KMS-11 (cell line): ENCODE measurements at regions not wholly inside any gene's neighbourhood (a gene's known extent, or its start where the extent isn't known, plus 50 kb on each side); places are given as distances from the start of the nearest gene placed in this dataset.
"Not testable (repeated sequence)": the region's sequence is repeated elsewhere in the genome, so short reads cannot be mapped to it uniquely, and the experiment has no call there.

Source experiments
- H2AFZ ChIP-seq: fragments of 200-600 bp; sonication (generic); 2 replicates; pipeline ENCODE4 v1.6.1; 2016; ENCODE audit warnings: antibody characterized with exemption, mixed run types, low read depth
- H3K27ac ChIP-seq: fragments of 200-600 bp; sonication (generic); 2 replicates; pipeline ENCODE4 v1.6.1; 2016; ENCODE audit warnings: mild to moderate bottlenecking, mixed run types
- H3K27me3 ChIP-seq: fragments of 200-600 bp; sonication (generic); 2 replicates; pipeline ENCODE4 v1.6.1; 2017; ENCODE audit warnings: mild to moderate bottlenecking, low read depth, mixed run types, moderate library complexity; ENCODE audit not compliant: insufficient read depth
- H3K36me3 ChIP-seq: fragments of 200-600 bp; sonication (generic); 2 replicates; pipeline ENCODE4 v1.6.1; 2017; ENCODE audit warnings: mild to moderate bottlenecking, mixed run types; ENCODE audit not compliant: insufficient read depth
- H3K4me1 ChIP-seq: fragments of 200-600 bp; sonication (generic); 2 replicates; pipeline ENCODE4 v1.6.1; 2016; ENCODE audit warnings: mild to moderate bottlenecking, low read depth, mixed run types; ENCODE audit not compliant: poor library complexity, severe bottlenecking
- H3K4me2 ChIP-seq: fragments of 200-600 bp; sonication (generic); 2 replicates; pipeline ENCODE4 v1.7.0; 2016; ENCODE audit warnings: mild to moderate bottlenecking, mixed run types
- H3K4me3 ChIP-seq: fragments of 200-600 bp; sonication (generic); IDR thresholded peaks from 2 replicates; pipeline ENCODE4 v1.6.1; 2017; ENCODE audit warnings: low read depth, low read length, mixed read lengths; ENCODE audit not compliant: insufficient read depth
- H3K79me2 ChIP-seq: fragments of 200-600 bp; sonication (generic); 2 replicates; pipeline ENCODE4 v1.6.1; 2016; ENCODE audit warnings: low read depth, mixed run types; ENCODE audit not compliant: insufficient read depth
- H3K9ac ChIP-seq: fragments of 200-600 bp; sonication (generic); 2 replicates; pipeline ENCODE4 v1.6.1; 2016; ENCODE audit warnings: mild to moderate bottlenecking, mixed run types
- H4K20me1 ChIP-seq: fragments of 200-600 bp; sonication (generic); 2 replicates; pipeline ENCODE4 v1.6.1; 2016; ENCODE audit warnings: mild to moderate bottlenecking, mixed run types; ENCODE audit not compliant: insufficient read depth
- CTCF ChIP-seq: fragments of 200-600 bp; sonication (generic); conservative IDR thresholded peaks from 2 replicates; pipeline ENCODE4 v1.6.1; 2017; ENCODE audit warnings: low read depth, mild to moderate bottlenecking, antibody characterized with exemption, low read length, moderate library complexity, mixed read lengths

- Histone ChIP-seq H3K4me2 (no peak overlapping the region), H4K20me1 (no peaks in the 10 kb centered on the region), H3K36me3 (no peaks in the 10 kb centered on the region), H3K4me3 (no peak overlapping the region), H3K4me1 (no peaks in the 10 kb centered on the region), H3K27ac (no peak overlapping the region), H3K27me3 (peaks cover 2% of the 10 kb centered on the region; the same call in 1 of the 2 replicates), H3K9ac (no peak overlapping the region), H2AFZ (no peak overlapping the region), H3K79me2 (no peaks in the 10 kb centered on the region)
- no peak for TF ChIP-seq CTCF
Measured at GRCh38 chr22:26968859-26969523, 311.6 kb downstream of the MIAT start.

GRCh38 chr22:26970809-26971394 lies 313.5 kb downstream of the MIAT start:
- Histone ChIP-seq H3K4me3 (no peak overlapping the region), H2AFZ (no peak overlapping the region), H3K27me3 (peaks cover 2% of the 10 kb centered on the region; the same call in 1 of the 2 replicates), H3K36me3 (no peaks in the 10 kb centered on the region), H3K4me2 (no peak overlapping the region), H3K27ac (no peak overlapping the region), H3K9ac (no peak overlapping the region), H4K20me1 (no peaks in the 10 kb centered on the region), H3K4me1 (no peaks in the 10 kb centered on the region), H3K79me2 (no peaks in the 10 kb centered on the region)
- no peak for TF ChIP-seq CTCF

- Histone ChIP-seq H3K27ac (no peak overlapping the region), H3K27me3 (peaks cover 2% of the 10 kb centered on the region; the same call in 1 of the 2 replicates), H3K4me2 (no peak overlapping the region), H2AFZ (no peak overlapping the region), H4K20me1 (no peaks in the 10 kb centered on the region), H3K4me3 (no peak overlapping the region), H3K79me2 (no peaks in the 10 kb centered on the region), H3K4me1 (no peaks in the 10 kb centered on the region), H3K9ac (no peak overlapping the region), H3K36me3 (no peaks in the 10 kb centered on the region)
- no peak for TF ChIP-seq CTCF
Measured at GRCh38 chr22:26972286-26972685, 314.9 kb downstream of the MIAT start.

DNA sequence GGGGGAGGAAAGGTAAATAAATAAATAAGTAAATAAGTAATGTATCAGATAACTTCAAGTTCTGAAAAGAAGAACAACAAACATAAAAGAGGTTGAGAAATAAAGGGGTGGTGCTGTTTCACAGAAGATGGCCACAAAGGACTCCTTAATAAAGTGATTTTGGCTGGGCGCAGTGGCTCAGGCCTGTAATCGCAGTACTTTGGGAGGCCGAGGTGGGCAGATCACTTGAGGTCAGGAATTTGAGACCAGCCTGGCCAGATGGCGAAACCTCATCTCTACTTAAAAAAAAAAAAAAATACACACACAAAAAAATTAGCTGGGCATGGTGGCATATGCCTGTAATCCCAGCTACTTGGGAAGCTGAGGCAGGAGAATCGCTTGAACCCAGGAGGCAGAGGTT lies 315.5 kb downstream of the MIAT start:
- H3K36me3 ChIP-seq, H3K27me3 ChIP-seq, H4K20me1 ChIP-seq, H2AFZ ChIP-seq, H3K4me3 ChIP-seq, H3K79me2 ChIP-seq, H3K27ac ChIP-seq, H3K4me1 ChIP-seq, H3K4me2 ChIP-seq, H3K9ac ChIP-seq: not testable (repeated sequence)

DNA sequence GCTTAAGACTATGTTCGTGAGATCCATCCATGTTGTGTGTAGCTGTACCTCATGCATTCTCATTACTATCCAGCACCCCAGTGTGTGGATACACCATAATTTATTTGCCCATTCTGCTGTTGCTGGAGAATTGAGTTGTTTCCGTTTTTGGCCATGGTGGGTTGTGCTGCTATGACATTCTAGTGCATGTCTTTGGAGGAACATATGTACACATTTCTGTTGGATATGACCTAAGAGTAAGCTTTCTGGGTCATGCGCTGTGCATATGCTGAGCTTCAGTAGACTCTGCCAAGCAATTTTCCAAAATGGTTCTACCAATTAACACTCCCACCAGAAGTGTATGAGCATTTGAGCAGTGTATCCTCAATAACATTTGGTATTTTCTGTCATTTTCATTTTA lies 316.6 kb downstream of the MIAT start:
- Histone ChIP-seq H3K36me3 (no peaks in the 10 kb centered on the region), H3K4me1 (no peaks in the 10 kb centered on the region), H3K27ac (no peak overlapping the region), H3K27me3 (peaks cover 2% of the 10 kb centered on the region; the same call in 1 of the 2 replicates), H3K4me2 (no peak overlapping the region), H3K9ac (no peak overlapping the region), H2AFZ (no peak overlapping the region), H3K79me2 (no peaks in the 10 kb centered on the region), H3K4me3 (no peak overlapping the region), H4K20me1 (no peaks in the 10 kb centered on the region)
- no peak for TF ChIP-seq CTCF
